Gastrocnemius medialis (tissue), 4 donors: ENCODE measurements at regions not wholly inside any gene's neighbourhood (a gene's known extent, or its start where the extent isn't known, plus 50 kb on each side); places are given as distances from the start of the nearest gene placed in this dataset.

Experiments
- CTCF ChIP-seq, 5 experiments: fragments of 450-650 bp in 3 of 5; fragments of 200-600 bp in 2 of 5; sonication (generic) in 2 of 5; IDR thresholded peaks in 4 of 5; conservative IDR thresholded peaks in 1 of 5; 1 replicate in 4 of 5; 2 replicates in 1 of 5; pipeline ENCODE4 v1.5.1; 2016 to 2019; ENCODE audit warnings: antibody characterized with exemption in 5 of 5, mild to moderate bottlenecking in 3 of 5, moderate library complexity in 3 of 5
- POLR2A ChIP-seq, 2 donors: fragments of 450-650 bp; IDR thresholded peaks; one replicate each; pipeline ENCODE4 v1.6.1; 2017; ENCODE audit warnings: antibody characterized with exemption in 2 of 2, mild to moderate bottlenecking in 2 of 2, moderate library complexity in 2 of 2

- TF ChIP-seq CTCF (IDR thresholded peaks at IDR 0.05 in 4 of 5, conservative IDR thresholded peaks at IDR 0.05 in 1 of 5): no peak
- peak in 1 of 2 donors; percentile 51 for TF ChIP-seq POLR2A (IDR thresholded peaks at IDR 0.05)
Measured at GRCh38 chr9:105114964-105115728, 129.3 kb upstream of the SLC44A1 start.
